ENCODE measurements at regions not wholly inside any gene's neighbourhood (a gene's known extent, or its start where the extent isn't known, plus 50 kb on each side); places are given as distances from the start of the nearest gene placed in this dataset.
"Not testable (repeated sequence)": the region's sequence is repeated elsewhere in the genome, so short reads cannot be mapped to it uniquely, and the experiment has no call there.

DNA sequence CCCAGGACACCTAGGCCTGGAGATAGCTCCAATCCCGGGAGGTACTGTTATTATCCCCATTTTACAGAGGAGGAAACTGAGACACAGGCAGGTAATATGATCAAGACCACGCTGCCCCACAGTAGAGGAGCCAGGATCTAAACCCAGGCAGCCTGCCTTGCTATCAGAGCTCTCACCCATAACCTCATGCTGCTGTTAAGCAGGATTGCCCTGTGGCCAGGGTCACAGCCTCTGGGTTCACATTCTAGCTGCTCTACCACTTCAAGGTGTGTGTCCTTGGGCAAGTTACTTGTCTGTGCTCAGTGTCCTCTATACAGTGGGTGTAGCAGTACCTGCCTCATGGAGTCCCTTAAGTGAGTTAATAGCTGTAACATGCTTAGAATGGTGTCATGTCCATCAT is 1015.3 kb downstream of the KCNJ18 start:
- peaks cover 0 to 3% (median 0%) of the 10 kb centered on the region in 3 donors for H3K9me3 ChIP-seq

DNA sequence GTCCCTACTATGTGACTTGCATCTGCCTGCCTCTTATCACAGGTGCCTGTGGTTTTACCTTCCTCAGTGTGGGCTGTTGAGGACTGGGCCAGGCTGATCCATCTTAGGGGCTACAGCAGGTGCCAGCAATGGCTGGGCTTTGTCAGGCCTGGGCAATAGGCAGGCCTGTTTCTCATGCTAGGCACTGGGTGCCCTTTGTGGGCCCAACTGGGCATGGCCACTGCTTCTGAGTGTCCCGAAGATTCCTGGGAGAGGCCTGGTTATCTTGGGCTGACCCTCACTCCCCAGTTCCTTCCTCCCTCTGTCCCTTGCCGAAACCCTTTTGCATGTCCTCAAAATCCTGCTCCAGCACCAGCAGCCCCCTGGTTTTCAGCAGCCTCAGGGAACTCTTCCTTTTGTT is 1024.9 kb downstream of the KCNJ18 start:
- Histone ChIP-seq H3K9me3 (peaks cover 0 to 10% (median 1%) of the 10 kb centered on the region in 3 donors), H3K27me3 (no peaks in the 10 kb centered on the region), H3K4me1 (no peaks in the 10 kb centered on the region), H3K27ac (no peak overlapping the region), H3K36me3 (no peaks in the 10 kb centered on the region), H3K4me3 (no peak overlapping the region)
- no peak for DNase-seq
- intact Hi-C loops (cut with DNase I; ENCODE audit: low total_unique reads): no loop called here
- TF ChIP-seq, protein P1, sequence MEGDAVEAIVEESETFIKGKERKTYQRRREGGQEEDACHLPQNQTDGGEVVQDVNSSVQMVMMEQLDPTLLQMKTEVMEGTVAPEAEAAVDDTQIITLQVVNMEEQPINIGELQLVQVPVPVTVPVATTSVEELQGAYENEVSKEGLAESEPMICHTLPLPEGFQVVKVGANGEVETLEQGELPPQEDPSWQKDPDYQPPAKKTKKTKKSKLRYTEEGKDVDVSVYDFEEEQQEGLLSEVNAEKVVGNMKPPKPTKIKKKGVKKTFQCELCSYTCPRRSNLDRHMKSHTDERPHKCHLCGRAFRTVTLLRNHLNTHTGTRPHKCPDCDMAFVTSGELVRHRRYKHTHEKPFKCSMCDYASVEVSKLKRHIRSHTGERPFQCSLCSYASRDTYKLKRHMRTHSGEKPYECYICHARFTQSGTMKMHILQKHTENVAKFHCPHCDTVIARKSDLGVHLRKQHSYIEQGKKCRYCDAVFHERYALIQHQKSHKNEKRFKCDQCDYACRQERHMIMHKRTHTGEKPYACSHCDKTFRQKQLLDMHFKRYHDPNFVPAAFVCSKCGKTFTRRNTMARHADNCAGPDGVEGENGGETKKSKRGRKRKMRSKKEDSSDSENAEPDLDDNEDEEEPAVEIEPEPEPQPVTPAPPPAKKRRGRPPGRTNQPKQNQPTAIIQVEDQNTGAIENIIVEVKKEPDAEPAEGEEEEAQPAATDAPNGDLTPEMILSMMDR (IDR thresholded peaks at IDR 0.05): no peak

More for the DNA sequence above, 1015.3 kb downstream of the KCNJ18 start:
- intact Hi-C loops (cut with DNase I; ENCODE audit: low total_unique reads): no loop called here
- no peak for DNase-seq
- H3K36me3 ChIP-seq: no peaks in the 10 kb centered on the region
- no peaks in the 10 kb centered on the region for H3K27me3 ChIP-seq
- TF ChIP-seq, protein P1 (IDR thresholded peaks at IDR 0.05): no peak
- no peak overlapping the region for H3K4me3 ChIP-seq
- no peaks in the 10 kb centered on the region for H3K4me1 ChIP-seq
- H3K27ac ChIP-seq: no peak overlapping the region

DNA sequence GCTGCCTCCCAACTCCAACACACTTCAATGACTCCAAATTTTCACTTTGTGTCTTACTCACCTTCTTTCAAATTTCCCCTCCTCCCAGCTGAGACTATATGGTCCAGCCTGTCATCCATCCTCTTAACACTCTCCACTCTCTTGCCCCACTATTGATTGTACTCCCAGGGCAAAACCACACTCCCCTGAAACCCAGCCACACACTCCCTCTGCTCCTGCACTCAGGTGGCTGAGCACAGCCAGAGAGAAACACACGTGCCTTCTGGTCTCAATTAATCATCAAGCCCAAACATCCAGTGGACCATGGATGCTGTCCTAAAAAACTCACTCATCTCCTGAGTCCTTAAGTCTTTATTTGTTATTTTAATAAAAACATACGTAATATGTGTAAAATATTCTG is 1026.4 kb downstream of the KCNJ18 start:
- Histone ChIP-seq H3K27ac (no peak overlapping the region), H3K36me3 (no peaks in the 10 kb centered on the region), H3K27me3 (no peaks in the 10 kb centered on the region), H3K4me1 (no peaks in the 10 kb centered on the region), H3K4me3 (no peak overlapping the region), H3K9me3 (peaks cover 0 to 22% (median 12%) of the 10 kb centered on the region in 3 donors)
- no peak for DNase-seq
- intact Hi-C loops (cut with DNase I; ENCODE audit: low total_unique reads): no loop called here
- TF ChIP-seq, protein P1 (IDR thresholded peaks at IDR 0.05): no peak

DNA sequence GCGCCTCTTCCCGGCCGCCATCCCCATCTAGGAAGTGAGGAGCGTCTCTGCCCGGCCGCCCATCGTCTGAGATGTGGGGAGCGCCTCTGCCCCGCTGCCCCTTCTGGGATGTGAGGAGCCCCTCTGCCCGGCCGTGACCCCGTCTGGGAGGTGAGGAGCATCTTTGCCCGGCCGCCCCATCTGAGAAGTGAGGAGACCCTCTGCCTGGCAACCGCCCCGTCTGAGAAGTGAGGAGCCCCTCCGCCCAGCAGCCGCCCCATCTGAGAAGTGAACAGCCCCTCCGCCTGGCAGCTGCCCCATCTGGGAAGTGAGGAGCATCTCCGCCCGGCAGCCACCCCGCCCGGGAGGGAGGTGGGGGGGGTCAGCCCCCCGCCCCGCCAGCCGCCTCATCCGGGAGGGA is 1048.7 kb downstream of the KCNJ18 start:
- H3K27ac ChIP-seq; H3K27me3 ChIP-seq; H3K4me1 ChIP-seq; H3K4me3 ChIP-seq; DNase-seq; intact Hi-C loops (cut with DNase I; ENCODE audit: low total_unique reads); H3K36me3 ChIP-seq: not testable (repeated sequence)
- peaks cover 0 to 26% (median 17%) of the 10 kb centered on the region in 3 donors for H3K9me3 ChIP-seq
